Forelimb muscle (tissue), 1 donor: ENCODE measurements at regions not wholly inside any gene's neighbourhood (a gene's known extent, or its start where the extent isn't known, plus 50 kb on each side); places are given as distances from the start of the nearest gene placed in this dataset.

Experiments
- DNase-seq: peaks from one replicate; pipeline ENCODE4 v3.0.0-alpha.2; 2013; ENCODE audit warnings: low read depth

DNA sequence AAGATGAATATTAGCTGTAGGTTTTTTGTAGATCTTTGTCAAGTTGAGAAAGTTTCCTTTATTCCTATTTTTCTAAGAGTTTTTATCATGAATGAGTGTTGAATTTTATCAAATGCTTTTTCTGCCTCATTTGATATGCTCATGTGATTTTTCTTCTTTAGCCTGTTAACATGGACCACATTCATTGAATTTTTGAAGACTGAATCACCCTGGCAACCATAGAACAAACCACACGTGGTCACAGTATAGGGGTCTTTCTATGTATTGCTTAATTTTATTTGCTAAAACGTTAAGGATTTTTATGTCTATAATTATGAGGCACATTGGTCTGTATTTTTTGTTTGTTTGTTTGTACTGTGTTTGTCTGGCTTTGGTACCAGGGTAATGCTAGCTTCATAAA, 201.7 kb upstream of the CWC22 start:
- no peak for DNase-seq

DNA sequence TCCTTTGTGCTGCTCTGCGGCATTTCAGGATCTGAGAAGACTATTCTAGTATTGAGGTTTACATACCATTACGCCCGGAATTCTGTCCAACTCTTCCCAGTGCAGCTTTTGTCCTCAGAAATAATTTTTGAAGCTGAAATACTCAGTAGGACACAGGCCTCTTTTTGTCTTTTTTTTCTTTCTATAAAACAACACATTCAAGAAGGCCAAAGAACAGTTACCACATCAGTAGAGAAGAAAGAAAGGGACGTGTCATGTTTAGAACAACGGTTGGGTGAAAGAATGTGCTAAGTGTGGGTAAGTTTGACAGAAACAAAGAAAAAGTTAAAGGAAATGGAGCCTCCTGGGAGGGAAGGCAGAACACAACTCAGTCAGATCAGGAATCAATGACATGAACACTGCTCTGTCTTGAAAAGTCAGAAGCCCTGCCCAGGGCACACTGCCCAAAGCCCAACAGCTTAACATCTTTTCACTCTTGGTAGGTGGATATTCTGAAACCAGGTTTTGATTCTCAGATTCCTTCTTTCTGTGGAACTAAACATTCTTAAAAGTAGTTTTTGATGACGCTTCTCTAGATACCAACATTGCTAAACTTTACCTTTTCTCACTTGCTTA, 198.6 kb upstream of the CWC22 start:
- DNase-seq: no peak

DNA sequence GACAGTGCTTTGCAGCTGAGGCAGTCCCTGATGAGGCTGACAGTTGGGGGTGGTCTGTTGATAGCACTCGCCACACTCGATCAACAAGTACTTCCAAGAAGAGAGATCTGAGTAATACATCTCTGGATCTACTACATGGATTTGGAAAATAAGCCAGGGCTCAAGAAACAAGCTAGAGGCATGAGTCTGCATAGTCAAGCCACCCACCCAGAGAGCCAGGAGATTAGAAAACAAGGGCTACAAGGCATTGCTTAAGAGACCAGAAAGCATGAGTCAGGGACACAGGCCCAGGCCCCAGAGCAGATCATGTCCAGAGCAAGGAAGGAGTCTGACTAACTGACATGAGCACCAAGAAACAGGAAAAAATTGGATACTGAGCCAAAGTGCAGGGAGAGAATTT, 196.9 kb upstream of the CWC22 start:
- no peak for DNase-seq

DNA sequence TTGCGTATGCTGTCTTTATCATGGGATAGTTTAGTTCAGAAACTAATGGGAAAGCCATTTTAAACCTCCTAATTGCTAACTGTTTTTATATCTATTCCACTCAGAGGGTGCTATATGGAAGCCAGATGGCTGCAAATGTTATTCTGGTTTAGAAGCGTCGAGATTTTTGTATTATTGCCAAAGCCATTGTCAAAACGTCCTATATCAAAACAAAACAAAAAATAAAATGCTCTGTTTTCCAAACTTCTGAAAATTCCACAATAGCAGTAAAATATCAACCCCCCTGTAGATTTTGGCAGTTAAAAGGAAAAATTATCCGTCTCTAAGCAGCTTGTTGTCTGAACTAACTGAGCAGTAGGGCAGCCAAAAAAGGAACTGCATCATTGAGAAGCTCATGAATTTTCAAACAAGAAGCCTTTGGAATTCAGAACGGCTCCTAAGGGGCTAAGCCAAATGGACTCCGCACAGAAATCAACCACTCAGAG, 195.4 kb upstream of the CWC22 start:
- DNase-seq: peak; percentile 54

DNA sequence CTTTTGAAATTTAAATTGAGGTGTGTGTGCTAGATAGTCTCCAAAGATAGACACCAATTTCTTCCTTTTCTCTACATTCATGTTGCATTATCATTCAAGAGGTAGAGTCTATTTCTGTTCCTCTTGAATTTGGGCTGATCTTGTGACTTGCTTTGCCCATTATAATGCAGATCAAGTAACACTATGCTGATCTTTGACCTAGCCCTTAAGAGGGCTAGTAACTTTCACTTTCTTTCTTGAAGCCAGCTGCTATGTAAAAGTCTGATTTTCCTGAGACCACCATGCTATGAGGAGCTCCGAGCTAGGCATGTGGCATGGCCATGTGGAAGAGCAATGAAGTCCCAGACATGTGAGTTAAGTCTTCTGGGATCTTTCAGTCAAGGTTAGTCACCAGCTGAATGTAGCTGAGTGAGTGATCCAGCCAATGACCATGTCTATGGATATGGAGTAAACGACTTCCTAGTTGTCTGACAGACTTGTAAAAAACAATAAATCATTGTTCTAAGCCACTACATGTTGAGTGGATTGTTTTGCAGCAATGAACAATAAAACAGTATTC, 189.4 kb upstream of the CWC22 start:
- DNase-seq: no peak

DNA sequence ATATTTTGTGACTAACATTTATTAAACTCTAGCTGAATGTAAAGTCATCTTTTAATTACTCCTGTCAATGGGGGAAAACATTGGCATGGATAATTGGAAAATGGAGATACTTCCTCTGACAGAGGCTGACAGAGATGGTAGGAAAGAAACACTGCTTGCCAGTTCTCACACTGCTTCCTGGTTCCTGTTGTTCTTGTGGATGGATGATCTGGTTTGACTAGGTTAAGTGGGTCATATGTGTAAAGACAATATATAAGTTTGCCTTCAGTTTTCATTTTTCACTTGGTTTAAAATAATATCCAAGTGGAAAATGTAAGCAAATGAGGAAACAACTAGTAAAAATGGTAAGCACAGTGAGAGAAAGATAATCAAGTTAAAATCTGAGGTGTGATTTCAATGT, 188.8 kb upstream of the CWC22 start:
- DNase-seq: no peak

DNA sequence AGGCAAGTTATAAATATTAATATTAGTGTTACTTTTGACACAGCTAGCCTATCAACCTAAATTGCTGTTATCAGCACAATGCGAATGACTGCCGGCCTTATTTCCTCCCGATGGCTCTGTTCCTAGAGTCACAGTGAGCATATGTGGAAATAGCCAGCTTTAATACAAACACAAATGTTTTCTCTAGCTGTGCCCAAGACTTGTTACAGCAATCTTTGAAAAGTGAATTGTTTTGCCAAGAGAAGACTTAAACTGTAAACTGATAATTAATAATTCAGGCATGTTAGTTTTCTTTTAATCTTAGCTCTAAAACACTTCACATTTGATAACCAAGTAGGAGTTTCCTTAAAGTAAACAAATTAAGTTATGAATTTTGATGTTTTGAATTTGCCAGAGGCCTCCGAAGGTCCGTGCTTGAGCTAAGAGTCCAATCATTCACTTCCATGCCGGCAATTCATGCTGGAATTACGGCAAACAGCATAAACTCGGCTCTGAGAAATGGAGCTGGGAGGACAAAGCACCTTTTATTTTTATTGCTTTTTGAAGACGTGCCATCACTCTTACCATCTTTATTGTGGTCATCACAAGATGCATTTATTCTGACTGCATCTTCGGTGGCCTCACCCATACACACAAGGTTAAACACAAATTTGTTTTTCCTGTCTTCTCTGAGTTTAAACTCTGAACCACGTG, 184.5 kb upstream of the CWC22 start:
- no peak for DNase-seq

DNA sequence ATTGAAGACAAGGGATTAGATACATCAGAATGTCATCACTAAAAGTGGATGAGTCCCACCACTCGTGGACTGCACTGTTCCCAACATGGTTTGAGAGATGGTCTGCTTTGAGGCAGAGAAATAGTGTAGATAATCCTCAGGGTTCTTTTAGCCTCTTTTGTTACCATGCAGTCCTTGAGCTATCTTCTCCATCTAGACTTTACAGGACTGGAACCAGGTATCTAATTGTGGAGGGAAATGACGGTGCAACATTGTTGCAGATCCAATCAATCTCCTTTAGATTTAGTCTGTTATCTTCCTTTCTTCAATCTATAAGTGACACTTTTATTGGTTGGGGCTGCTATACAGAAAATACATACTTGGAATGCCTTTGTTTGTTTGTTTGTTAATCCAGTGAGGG, 183.8 kb upstream of the CWC22 start:
- no peak for DNase-seq

DNA sequence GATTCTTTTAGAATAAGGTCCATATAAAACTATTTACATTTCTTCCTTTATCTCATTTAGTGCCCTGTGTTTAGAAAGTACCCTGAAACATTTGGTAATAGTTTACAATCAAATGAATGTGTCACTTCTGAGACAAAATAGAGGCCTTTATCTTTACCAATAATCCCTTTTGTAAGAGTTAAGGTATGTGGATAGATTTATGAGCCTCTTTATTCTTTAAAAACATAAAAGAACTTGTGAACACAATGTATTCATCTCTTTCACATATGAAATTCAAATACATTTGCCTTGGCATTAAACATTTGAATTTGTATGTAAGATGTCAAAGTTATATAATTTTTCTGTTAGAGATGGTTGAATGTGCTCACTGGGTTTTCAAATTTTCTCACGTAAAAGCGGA, 180.5 kb upstream of the CWC22 start:
- DNase-seq: no peak

DNA sequence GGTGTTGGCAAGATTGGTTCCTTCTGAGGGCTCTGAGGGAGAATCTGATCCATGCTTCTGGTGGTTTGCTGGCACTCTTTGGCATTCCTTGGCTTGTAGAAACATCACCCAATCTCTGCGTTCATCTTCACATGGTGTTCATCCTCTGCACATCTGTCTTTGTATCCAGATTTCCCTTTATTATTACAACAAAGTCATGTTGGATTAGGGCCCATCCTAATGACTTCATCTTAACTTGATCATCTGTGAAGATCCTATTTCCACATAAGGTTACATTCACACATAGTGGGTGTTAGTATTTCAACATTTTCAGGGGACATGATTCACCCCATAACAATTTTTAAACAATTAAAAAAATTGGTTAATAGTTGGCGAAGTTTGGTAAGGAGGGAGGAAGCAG, 177.4 kb upstream of the CWC22 start:
- no peak for DNase-seq

DNA sequence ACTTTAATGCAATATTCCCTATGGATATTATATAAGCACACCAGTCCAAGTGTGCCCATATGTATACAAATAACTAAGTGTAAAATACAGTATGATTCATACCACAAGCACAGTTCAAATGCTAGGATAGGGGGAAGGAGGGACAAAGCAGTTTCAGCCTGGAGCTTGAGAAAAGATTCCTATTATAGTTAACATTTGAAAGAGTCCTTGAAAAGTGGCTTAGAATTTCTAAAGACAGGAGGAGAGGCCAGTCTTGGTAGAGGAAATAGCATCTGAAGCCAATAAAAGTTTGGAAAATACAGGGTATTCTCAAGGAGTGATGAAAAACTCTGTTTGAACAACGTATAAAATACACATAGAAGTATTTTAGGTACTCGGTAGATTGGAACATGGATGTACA, 173.4 kb upstream of the CWC22 start:
- DNase-seq: no peak

DNA sequence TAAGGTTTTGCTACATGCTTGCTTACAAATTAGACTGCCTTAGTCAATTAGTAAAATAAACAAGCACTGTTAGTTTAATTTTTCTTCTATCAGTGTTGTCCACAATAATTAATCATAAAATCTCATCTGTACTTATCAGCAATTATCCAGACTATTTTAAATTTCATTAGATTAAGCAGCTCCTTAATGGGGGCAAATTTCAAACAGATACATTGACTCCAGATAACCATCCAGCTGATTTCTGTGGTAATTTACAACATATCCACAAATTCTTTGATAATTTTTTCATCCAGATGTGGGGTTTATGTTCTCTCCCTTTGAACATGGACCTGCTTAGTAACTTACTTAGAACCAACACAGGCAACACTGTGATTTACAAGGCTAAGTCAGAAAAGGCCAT, 170.4 kb upstream of the CWC22 start:
- no peak for DNase-seq

DNA sequence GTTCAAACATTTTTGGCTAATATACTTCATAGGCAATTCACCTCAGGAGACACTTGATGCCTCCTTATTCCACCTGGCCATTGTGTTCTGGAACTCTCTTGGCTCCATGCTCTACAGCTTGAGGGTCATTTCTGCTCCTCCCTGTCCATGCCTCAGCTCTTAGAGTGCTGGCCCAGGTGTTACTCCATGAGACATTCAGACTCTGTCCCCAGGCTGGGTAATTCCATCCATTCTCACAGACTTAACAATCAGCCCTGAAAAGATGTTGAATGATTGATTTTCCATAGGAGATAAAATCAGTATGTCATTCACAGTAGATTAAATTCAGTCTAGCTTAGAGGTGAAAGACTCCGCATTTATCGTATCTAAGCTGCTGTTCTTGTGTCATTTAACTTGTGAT, 168.6 kb upstream of the CWC22 start:
- DNase-seq: no peak

DNA sequence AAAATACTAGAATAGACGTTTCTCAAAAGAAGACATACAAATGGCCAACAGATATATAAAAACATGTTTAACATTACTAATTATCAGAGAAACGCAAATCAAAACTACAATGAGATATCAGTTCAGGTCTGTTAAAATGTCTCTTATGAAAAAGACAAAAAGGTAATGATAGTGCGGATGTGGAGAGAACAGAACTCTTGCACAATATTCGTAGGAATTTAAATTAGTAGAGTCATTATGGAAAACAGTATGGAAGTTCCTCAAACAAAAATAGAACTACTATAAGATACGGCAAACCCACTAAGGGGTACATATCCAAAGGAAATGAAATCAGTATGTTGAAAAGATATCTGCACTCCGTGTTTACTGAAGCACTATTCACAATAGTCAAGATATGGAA, 167.5 kb upstream of the CWC22 start:
- DNase-seq: no peak

DNA sequence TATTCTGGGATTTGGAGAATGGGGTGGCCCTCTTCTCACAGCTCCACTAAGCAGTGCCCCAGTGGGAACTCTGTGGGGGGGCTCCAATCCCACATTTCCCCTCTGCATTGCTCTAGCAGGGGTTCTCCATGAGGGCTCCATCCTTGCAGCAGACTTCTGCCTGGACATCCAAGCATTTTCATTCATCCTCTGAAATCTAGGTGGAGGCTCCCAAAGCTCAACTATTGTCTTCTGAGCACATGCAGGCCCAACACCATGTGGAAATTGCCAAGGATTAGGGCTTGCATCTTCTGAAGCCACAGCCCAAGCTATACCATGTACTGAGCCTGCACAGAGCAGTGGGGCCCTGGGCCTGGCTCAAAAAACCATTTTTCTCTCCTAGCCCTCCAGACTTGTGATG, 162.4 kb upstream of the CWC22 start:
- DNase-seq: no peak

DNA sequence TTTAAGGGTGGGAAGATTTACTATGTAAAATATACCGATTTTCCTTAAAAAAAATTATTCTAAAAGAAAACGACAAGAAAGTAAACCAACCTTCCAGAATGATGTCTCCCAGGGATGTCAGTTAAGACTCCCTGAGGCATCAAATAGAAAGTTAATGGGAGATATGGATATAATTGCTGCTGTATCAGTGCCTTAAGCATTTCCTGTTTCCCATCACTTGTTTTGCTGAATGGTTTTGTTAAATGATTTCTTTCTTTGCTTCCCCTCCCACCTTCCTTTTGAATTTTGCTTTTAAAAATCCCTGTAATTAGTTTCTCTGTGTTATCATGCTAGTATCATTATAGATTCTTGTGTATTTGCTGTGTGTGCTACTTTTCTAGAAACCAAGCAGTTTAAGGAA, 154.3 kb upstream of the CWC22 start:
- DNase-seq: no peak

DNA sequence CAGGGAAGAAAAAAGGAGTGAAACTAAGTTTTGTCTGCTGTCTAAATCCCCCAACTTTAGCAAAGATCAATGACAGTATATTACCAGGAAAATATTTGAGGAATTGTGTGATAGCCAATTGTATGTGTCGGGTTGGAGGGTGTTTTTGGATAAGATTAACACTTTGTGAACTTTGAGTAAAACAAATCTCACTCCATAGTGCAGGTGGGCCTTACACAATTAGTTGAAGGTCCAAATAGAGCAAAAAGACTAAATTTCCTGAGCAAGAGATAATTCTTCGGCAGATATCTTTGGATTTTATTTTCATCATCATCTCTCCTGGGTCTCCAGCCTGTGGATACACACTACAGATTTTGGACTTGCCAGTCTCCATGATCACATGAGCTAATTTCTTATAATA, 152.8 kb upstream of the CWC22 start:
- no peak for DNase-seq

DNA sequence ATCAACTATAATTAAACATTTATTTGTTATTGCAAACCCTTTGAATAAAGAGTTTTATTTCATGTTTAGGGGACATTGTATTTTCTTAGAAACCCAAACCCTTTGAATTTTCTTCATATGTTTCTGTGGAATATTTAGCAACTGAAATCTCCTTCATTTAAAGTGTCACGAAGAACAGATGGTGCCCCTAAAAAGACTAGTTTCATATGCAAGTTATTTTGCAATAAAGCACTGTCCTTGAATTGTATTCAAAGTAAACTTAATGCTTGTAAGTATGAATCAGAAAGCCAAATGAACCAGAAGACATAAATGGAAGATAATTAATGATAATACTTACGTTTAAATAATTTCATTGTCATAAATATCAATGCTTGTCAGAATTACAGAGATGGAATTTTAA, 151.9 kb upstream of the CWC22 start:
- no peak for DNase-seq

DNA sequence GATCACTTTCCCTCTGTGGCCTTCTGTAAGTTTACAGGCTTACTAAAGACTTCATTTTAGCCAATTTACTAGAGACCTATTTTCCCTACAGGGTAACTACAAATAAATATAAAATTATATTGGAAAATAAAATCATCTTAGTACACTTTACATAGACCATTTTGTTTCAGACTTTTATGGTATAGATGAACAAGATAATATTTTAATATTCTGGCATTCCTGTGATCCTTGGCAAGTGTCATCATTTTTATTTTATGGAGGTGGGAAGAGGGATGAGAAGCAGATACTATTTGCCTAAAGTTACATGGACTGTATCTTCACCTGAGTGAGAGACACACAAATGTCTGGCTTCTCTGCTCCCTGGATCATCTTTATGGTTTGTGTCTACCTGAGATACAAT, 149.6 kb upstream of the CWC22 start:
- no peak for DNase-seq

DNA sequence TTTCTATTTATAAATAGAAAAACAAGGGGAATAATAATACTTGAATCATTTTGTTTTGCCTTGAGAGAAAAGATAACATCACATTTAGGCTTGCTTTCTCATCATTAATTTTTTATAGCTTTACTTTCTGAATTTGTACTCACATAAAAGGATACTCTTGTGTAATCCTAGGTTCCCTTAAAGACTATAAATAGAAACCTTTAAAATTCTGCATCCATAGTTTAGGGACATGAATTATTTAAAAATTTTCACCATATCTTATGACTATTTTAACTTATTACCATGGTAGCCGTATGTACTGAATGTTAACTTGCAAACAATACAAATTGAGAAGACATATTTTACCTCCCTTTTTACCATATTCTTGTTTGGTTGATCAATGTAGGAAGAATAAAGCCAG, 143.5 kb upstream of the CWC22 start:
- DNase-seq: no peak

DNA sequence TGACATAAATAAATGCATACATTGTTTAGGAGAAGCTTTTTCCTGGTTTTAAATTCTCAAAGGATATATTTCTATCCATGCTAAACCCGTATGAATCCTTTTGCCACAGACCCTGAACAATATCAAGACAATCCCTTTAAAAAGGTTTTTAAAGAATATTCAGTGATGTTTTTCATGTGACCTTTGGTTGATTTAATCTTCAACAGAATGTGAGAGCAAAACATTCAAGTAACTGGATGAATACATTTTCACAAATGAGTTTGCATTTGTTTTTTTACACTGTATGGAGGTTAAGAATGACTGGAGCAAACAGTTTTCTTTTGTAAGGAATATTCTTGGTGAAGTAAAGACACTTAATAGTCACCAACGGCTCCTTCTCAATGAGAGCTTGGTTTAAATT, 139.4 kb upstream of the CWC22 start:
- no peak for DNase-seq

DNA sequence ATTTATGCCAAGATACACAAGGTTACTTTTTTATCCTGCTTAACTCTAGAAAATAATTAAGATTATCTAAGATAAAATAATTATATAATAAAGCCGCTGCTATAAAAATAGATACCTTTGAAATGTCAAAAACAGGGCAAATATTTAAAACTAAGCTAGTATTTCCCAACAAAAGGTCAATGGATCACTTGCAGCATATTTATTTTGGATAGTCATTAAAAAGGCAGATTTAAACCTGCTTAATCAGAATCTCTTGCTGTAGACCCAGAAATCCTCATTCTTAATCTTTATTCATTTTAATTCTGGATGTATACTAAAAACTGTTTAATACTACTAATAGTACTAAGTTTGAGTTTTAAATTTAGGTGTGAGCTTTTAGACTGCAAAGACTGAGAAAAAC, 139.0 kb upstream of the CWC22 start:
- DNase-seq: no peak

DNA sequence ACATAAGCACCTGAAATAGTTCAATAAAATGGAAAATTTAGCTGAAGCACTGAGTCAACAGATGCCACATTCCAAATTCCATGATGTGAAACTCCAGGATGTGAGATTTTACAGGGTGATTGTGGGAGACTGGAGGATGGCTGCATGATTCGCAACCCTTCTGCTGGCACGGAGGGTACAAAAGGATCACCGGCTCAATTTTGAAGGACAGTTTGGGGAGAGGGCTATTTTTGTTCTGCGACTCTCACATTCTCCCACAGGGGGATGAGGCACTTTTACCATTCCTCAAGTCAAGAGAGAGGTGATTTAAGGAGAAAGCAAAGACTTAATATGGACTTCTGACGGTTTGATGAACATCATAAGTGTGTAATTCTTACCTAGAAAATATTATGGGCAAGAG, 138.1 kb upstream of the CWC22 start:
- DNase-seq: no peak
